Endothelial cell of umbilical vein (primary cell): ENCODE measurements at regions not wholly inside any gene's neighbourhood (a gene's known extent, or its start where the extent isn't known, plus 50 kb on each side); places are given as distances from the start of the nearest gene placed in this dataset.

ENCODE experiments used
- BruUV-seq: library from RNA; stranded (reverse); fragments of 400-500 nt; replicated peaks from 2 replicates; lab custom pipeline; 2021; lab: Mats Ljungman, UMichigan
- CTCF ChIA-PET: fragments of 300-600, 350-600 bp; sonication (Branson Sonifier 250); formaldehyde crosslinking; loops from one replicate; lab custom pipeline; 2021; ENCODE audit warnings: antibody characterized with exemption, inconsistent platforms; lab: Charles Lee
- POLR2A ChIA-PET: fragments of 300-600, 350-600 bp; sonication (Branson Sonifier 250); formaldehyde crosslinking; loops from one replicate; lab custom pipeline; 2021; ENCODE audit warnings: antibody characterized with exemption, inconsistent platforms; lab: Charles Lee
- DNase-seq: peaks from one replicate; pipeline ENCODE4 v3.0.0-alpha.2; 2011; ENCODE audit warnings: low read depth, low spot score
- FAIRE-seq: peaks from 2 replicates; lab custom pipeline; 2011; peaks lifted over from hg19 to GRCh38; lab: Jason Lieb, UNC
- H2AFZ ChIP-seq: 2 replicates; pipeline ENCODE4 v1.6.0; 2012; ENCODE audit warnings: low read depth, low read length, control low read depth, inconsistent platforms
- H3K27ac ChIP-seq: 2 replicates; pipeline ENCODE4 v1.5.1; 2011; ENCODE audit warnings: low read depth, mild to moderate bottlenecking, control low read depth, low read length, moderate library complexity; ENCODE audit not compliant: insufficient read depth
- H3K27me3 ChIP-seq, 2 experiments: 2 replicates each; pipeline versions ENCODE4 v1.6.0 to v1.6.1; 2011; ENCODE audit warnings: low read length in 2 of 2, mixed read lengths in 1 of 2; ENCODE audit not compliant: control insufficient read depth in 2 of 2, insufficient read depth in 2 of 2
- H3K36me3 ChIP-seq, 2 experiments: 2 replicates in 1 of 2; 3 replicates in 1 of 2; pipeline ENCODE4 v1.5.1; 2011; ENCODE audit warnings: low read length in 2 of 2, mild to moderate bottlenecking in 1 of 2, moderate library complexity in 1 of 2; ENCODE audit not compliant: control insufficient read depth in 2 of 2, insufficient read depth in 2 of 2; ENCODE audit errors: extremely low read depth in 1 of 2
- H3K4me1 ChIP-seq: 3 replicates; pipeline ENCODE4 v1.5.1; 2011; ENCODE audit warnings: mild to moderate bottlenecking, low read length; ENCODE audit not compliant: control insufficient read depth, insufficient read depth; ENCODE audit errors: extremely low read depth
- H3K4me2 ChIP-seq: 2 replicates; pipeline ENCODE4 v1.6.1; 2011; ENCODE audit warnings: low read length, control low read depth, mixed read lengths; ENCODE audit not compliant: insufficient read depth
- H3K4me3 ChIP-seq, 3 experiments: fragments of 200-600 bp in 1 of 3; sonication (generic), shearing (Covaris generic) in 1 of 3; replicated peaks in 1 of 3; 2 replicates each; pipeline ENCODE4 v1.5.1; 2011 to 2016; ENCODE audit warnings: control low read depth in 3 of 3, low read length in 3 of 3, mild to moderate bottlenecking in 2 of 3, inconsistent platforms in 1 of 3, low read depth in 1 of 3, moderate library complexity in 1 of 3; ENCODE audit not compliant: insufficient read depth in 1 of 3
- H3K79me2 ChIP-seq: 2 replicates; pipeline ENCODE4 v1.6.0; 2012; ENCODE audit warnings: low read length, inconsistent platforms; ENCODE audit not compliant: control insufficient read depth, insufficient read depth
- H3K9ac ChIP-seq: replicated peaks from 2 replicates; pipeline ENCODE3; 2011; ENCODE audit warnings: low read length, control low read depth; ENCODE audit not compliant: insufficient read depth; ENCODE audit errors: extremely low read depth
- H3K9me1 ChIP-seq: replicated peaks from 3 replicates; pipeline ENCODE4 v1.6.0; 2011; ENCODE audit warnings: mild to moderate bottlenecking, low read length; ENCODE audit not compliant: control insufficient read depth, insufficient read depth; ENCODE audit errors: extremely low read depth
- H3K9me3 ChIP-seq: replicated peaks from 2 replicates; pipeline ENCODE4 v1.5.1; 2012; ENCODE audit warnings: low read length, inconsistent platforms; ENCODE audit not compliant: control insufficient read depth, insufficient read depth
- H4K20me1 ChIP-seq: replicated peaks from 2 replicates; pipeline ENCODE3; 2011; ENCODE audit warnings: mild to moderate bottlenecking, low read length; ENCODE audit not compliant: control insufficient read depth, insufficient read depth; ENCODE audit errors: extremely low read depth
- EZH2 ChIP-seq: IDR thresholded peaks from 2 replicates; pipeline ENCODE4 v1.6.1; 2012; ENCODE audit warnings: borderline replicate concordance, low read depth, mild to moderate bottlenecking, moderate library complexity, low read length, inconsistent platforms; ENCODE audit not compliant: severe bottlenecking
- FOS ChIP-seq: IDR thresholded peaks from 2 replicates; pipeline ENCODE4 v1.6.1; 2011; ENCODE audit warnings: mild to moderate bottlenecking, low read length, moderate library complexity, borderline replicate concordance; ENCODE audit not compliant: insufficient read depth
- GATA2 ChIP-seq: IDR thresholded peaks from 2 replicates; pipeline ENCODE4 v1.7.0; 2011; ENCODE audit warnings: low read depth, mild to moderate bottlenecking, moderate library complexity, mixed read lengths, low read length; ENCODE audit not compliant: insufficient read length, insufficient read depth
- JUN ChIP-seq: IDR thresholded peaks from 2 replicates; pipeline ENCODE4 v1.6.1; 2011; ENCODE audit warnings: borderline replicate concordance, low read depth; ENCODE audit not compliant: insufficient read length, insufficient read depth
- MYC ChIP-seq: IDR thresholded peaks from one replicate; pipeline ENCODE4 v1.6.1; 2011; ENCODE audit warnings: mild to moderate bottlenecking, low read depth, low read length
- POLR2A ChIP-seq: IDR thresholded peaks from 2 replicates; pipeline ENCODE4 v1.6.1; 2012; ENCODE audit warnings: low read depth, mild to moderate bottlenecking, control low read depth, low read length
- POLR2AphosphoS5 ChIP-seq: IDR thresholded peaks from 2 replicates; pipeline ENCODE4 v1.6.1; 2012; ENCODE audit warnings: low read depth, mild to moderate bottlenecking, control low read depth, low read length, moderate library complexity; ENCODE audit not compliant: insufficient read depth
- dilution Hi-C: fragments of 300-500 bp; cut with MboI; formaldehyde crosslinking; loops from one replicate; pipeline ENCODE4 v1.15.0; 2019; ENCODE audit warnings: low sequenced_read_pairs; ENCODE audit not compliant: extremely low pct_ligation_motif_present
- intact Hi-C: fragments of 100-400 bp; cut with micrococcal nuclease; formaldehyde crosslinking; loops from one replicate; pipeline ENCODE4 v1.10.0; 2022
- TF ChIP-seq, protein P1 (sequence below): IDR thresholded peaks from 2 replicates; pipeline ENCODE4 v1.6.1; 2011; ENCODE audit not compliant: insufficient read depth, insufficient read length
- TF ChIP-seq, protein P2 (sequence below), 2 donors: IDR thresholded peaks; 1 replicate in 1 of 2; 2 replicates in 1 of 2; pipeline ENCODE4 v1.5.1; 2011; ENCODE audit warnings: low read length in 2 of 2, mild to moderate bottlenecking in 2 of 2, moderate library complexity in 2 of 2, control low read depth in 1 of 2, inconsistent platforms in 1 of 2, low read depth in 1 of 2; ENCODE audit not compliant: insufficient read depth in 1 of 2; ENCODE audit errors: extremely low read depth in 1 of 2

DNA sequence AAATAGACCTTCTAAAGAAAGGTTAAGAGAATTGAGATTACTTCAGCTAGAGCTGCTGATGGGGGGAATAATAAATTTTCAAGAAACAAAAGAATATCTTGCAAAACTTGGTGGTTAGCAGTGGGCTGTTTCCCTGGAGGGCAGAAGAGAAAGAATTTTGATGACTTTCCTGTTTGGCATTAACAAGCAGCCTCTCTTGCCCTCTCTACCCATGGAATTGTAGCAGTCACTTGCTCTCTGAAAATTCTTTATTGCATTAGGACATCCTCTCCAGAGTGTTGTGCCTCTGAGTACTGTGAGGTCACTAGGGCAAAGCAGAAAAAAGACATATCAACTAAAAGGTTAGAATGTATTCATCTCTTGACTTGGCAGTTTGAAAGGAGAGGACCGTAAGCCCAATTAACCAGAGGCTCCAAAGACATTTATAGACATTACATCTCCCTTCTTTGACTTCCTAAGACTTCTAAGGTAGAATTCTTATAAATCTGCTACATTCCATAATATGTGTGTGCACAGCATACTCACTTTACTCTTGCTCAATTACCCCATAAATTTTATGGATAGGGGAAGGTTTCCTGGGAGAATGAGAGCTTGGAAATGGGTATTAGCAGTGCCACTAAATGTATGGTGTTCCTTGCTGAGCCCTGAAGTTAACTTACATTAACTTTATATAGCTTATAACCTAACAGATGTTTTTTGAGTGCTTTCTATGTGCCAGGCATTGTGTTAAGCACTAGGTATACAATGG lies 215.3 kb downstream of the KIF20B start:
- no peak for DNase-seq
- Histone ChIP-seq H3K4me2 (no peak overlapping the region), H3K4me1 (no peaks in the 10 kb centered on the region), H2AFZ (no peak overlapping the region), H3K9me1 (no peaks in the 10 kb centered on the region), H3K9ac (no peak overlapping the region), H3K9me3 (no peaks in the 10 kb centered on the region), H3K27me3 (no peaks in the 10 kb centered on the region), H3K79me2 (no peaks in the 10 kb centered on the region), H3K4me3 (no peak overlapping the region), H3K27ac (no peak overlapping the region), H3K36me3 (no peaks in the 10 kb centered on the region), H4K20me1 (no peaks in the 10 kb centered on the region)
- FAIRE-seq, result no peak
- TF ChIP-seq EZH2 (no peak), FOS (no peak), POLR2A (no peak), JUN (no peak), POLR2AphosphoS5 (no peak), MYC (no peak), GATA2 (no peak)
- TF ChIP-seq, protein P1, sequence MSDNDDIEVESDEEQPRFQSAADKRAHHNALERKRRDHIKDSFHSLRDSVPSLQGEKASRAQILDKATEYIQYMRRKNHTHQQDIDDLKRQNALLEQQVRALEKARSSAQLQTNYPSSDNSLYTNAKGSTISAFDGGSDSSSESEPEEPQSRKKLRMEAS, result no peak
- TF ChIP-seq, protein P2, sequence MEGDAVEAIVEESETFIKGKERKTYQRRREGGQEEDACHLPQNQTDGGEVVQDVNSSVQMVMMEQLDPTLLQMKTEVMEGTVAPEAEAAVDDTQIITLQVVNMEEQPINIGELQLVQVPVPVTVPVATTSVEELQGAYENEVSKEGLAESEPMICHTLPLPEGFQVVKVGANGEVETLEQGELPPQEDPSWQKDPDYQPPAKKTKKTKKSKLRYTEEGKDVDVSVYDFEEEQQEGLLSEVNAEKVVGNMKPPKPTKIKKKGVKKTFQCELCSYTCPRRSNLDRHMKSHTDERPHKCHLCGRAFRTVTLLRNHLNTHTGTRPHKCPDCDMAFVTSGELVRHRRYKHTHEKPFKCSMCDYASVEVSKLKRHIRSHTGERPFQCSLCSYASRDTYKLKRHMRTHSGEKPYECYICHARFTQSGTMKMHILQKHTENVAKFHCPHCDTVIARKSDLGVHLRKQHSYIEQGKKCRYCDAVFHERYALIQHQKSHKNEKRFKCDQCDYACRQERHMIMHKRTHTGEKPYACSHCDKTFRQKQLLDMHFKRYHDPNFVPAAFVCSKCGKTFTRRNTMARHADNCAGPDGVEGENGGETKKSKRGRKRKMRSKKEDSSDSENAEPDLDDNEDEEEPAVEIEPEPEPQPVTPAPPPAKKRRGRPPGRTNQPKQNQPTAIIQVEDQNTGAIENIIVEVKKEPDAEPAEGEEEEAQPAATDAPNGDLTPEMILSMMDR (IDR thresholded peaks at IDR 0.05; ENCODE audit: extremely low read depth in 1 of 2, insufficient read depth in 1 of 2, low read depth in 1 of 2, low read length in 2 of 2), result no peak
- intact Hi-C loops, result no loop called here
- POLR2A ChIA-PET, result no interaction called here
- dilution Hi-C loops, result no loop called here
- CTCF ChIA-PET, result interaction anchor here (1.0 kb wide), 1 partner anchor 8 kb away, joined by 3 read pairs; no protein-coding TSS in a partner anchor
- BruUV-seq, result no TSS peak
